ENCODE measurements at regions not wholly inside any gene's neighbourhood (a gene's known extent, or its start where the extent isn't known, plus 50 kb on each side); places are given as distances from the start of the nearest gene placed in this dataset.

DNA sequence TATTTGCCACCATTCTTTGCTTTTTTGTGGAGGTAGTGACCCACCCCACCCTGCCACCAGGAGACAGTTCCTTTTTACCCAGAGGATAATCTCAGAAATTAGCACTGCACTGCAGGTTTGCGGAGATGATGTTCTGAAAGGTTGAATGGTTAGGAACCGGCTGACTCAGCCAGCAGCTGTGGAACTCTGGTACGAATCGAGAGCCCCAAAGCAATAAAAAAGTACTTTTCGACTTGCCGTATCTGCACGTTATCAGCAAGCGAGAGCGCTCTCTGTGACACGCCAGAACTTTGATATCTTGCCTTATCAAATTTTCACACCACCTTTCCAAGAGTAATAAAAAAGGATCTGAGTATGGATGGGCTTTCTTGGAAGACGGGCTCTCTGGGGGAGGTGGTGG is 96.3 kb upstream of the EEF2KMT start:
- Histone ChIP-seq H3K4me3 (replicated peaks in 1 of 3; ENCODE audit: insufficient read depth in 1 of 3, low read depth in 1 of 3, low read length in 3 of 3) (no peak overlapping the region), H4K20me1 (replicated peaks; ENCODE audit: control insufficient read depth, extremely low read depth, insufficient read depth, low read length) (no peaks in the 10 kb centered on the region), H3K4me2 (ENCODE audit: insufficient read depth, low read length) (no peak overlapping the region), H3K27ac (ENCODE audit: insufficient read depth, low read depth, low read length) (no peak overlapping the region), H3K9me1 (replicated peaks; ENCODE audit: control insufficient read depth, extremely low read depth, insufficient read depth, low read length) (no peaks in the 10 kb centered on the region), H3K9ac (replicated peaks; ENCODE audit: extremely low read depth, insufficient read depth, low read length) (no peak overlapping the region), H3K79me2 (ENCODE audit: control insufficient read depth, insufficient read depth, low read length) (no peaks in the 10 kb centered on the region), H2AFZ (ENCODE audit: low read depth, low read length) (no peak overlapping the region), H3K4me1 (ENCODE audit: control insufficient read depth, extremely low read depth, insufficient read depth, low read length) (no peaks in the 10 kb centered on the region), H3K9me3 (replicated peaks; ENCODE audit: control insufficient read depth, insufficient read depth, low read length) (no peaks in the 10 kb centered on the region), H3K27me3 (ENCODE audit: control insufficient read depth in 2 of 2, insufficient read depth in 2 of 2, low read length in 2 of 2) (no peaks in the 10 kb centered on the region), H3K36me3 (ENCODE audit: control insufficient read depth in 2 of 2, extremely low read depth in 1 of 2, insufficient read depth in 2 of 2, low read length in 2 of 2) (no peaks in the 10 kb centered on the region)
- intact Hi-C loops (cut with micrococcal nuclease) = no loop called here
- BruUV-seq (replicated peaks) = no TSS peak
- dilution Hi-C loops (cut with MboI; ENCODE audit: extremely low pct_ligation_motif_present, low sequenced_read_pairs) = no loop called here
- no peak for TF ChIP-seq EZH2 (IDR thresholded peaks at IDR 0.05; ENCODE audit: borderline replicate concordance, low read depth, low read length, severe bottlenecking)
- ChIA-PET POLR2A (no interaction called here), CTCF (no interaction called here)
- no peak for FAIRE-seq
- no peak for DNase-seq (ENCODE audit: low read depth, low spot score)

DNA sequence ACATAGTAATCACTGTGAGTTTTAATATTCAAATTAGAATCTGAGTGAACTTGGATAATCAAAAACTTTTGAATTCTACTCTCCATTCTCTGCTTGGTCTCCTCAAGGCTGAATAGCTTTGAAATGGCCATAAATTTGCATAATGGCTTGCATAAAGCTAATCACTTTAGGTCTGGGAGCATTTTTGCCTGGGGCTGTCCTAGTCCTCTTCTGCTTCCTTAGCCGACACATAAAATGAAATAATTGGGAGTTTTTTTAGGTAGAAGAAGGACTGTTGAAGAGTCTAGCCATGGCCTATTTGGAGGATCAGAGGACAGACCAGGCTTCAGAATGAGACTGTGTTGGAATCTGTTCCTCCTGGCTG is 91.4 kb upstream of the EEF2KMT start:
- H4K20me1 ChIP-seq (replicated peaks; ENCODE audit: control insufficient read depth, extremely low read depth, insufficient read depth, low read length) = no peaks in the 10 kb centered on the region
- no peak overlapping the region for H3K4me3 ChIP-seq (replicated peaks in 1 of 3; ENCODE audit: insufficient read depth in 1 of 3, low read depth in 1 of 3, low read length in 3 of 3)
- no TSS peak for BruUV-seq (replicated peaks)
- TF ChIP-seq JUN (IDR thresholded peaks at IDR 0.05; ENCODE audit: borderline replicate concordance, insufficient read depth, insufficient read length, low read depth) (no peak), EZH2 (IDR thresholded peaks at IDR 0.05; ENCODE audit: borderline replicate concordance, low read depth, low read length, severe bottlenecking) (no peak), GATA2 (IDR thresholded peaks at IDR 0.05; ENCODE audit: insufficient read depth, insufficient read length, low read depth, low read length) (no peak), POLR2AphosphoS5 (IDR thresholded peaks at IDR 0.05; ENCODE audit: insufficient read depth, low read depth, low read length) (no peak), MYC (IDR thresholded peaks at IDR 0.05; ENCODE audit: low read depth, low read length) (no peak), POLR2A (IDR thresholded peaks at IDR 0.05; ENCODE audit: low read depth, low read length) (no peak), FOS (IDR thresholded peaks at IDR 0.05; ENCODE audit: borderline replicate concordance, insufficient read depth, low read length) (no peak)
- TF ChIP-seq, protein P1, sequence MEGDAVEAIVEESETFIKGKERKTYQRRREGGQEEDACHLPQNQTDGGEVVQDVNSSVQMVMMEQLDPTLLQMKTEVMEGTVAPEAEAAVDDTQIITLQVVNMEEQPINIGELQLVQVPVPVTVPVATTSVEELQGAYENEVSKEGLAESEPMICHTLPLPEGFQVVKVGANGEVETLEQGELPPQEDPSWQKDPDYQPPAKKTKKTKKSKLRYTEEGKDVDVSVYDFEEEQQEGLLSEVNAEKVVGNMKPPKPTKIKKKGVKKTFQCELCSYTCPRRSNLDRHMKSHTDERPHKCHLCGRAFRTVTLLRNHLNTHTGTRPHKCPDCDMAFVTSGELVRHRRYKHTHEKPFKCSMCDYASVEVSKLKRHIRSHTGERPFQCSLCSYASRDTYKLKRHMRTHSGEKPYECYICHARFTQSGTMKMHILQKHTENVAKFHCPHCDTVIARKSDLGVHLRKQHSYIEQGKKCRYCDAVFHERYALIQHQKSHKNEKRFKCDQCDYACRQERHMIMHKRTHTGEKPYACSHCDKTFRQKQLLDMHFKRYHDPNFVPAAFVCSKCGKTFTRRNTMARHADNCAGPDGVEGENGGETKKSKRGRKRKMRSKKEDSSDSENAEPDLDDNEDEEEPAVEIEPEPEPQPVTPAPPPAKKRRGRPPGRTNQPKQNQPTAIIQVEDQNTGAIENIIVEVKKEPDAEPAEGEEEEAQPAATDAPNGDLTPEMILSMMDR (IDR thresholded peaks at IDR 0.05; ENCODE audit: extremely low read depth in 1 of 2, insufficient read depth in 1 of 2, low read depth in 1 of 2, low read length in 2 of 2) = no peak
- TF ChIP-seq, protein P2, sequence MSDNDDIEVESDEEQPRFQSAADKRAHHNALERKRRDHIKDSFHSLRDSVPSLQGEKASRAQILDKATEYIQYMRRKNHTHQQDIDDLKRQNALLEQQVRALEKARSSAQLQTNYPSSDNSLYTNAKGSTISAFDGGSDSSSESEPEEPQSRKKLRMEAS (IDR thresholded peaks at IDR 0.05; ENCODE audit: insufficient read depth, insufficient read length) = no peak
- no peaks in the 10 kb centered on the region for H3K27me3 ChIP-seq (ENCODE audit: control insufficient read depth in 2 of 2, insufficient read depth in 2 of 2, low read length in 2 of 2)
- dilution Hi-C loops (cut with MboI; ENCODE audit: extremely low pct_ligation_motif_present, low sequenced_read_pairs) (no loop called here), intact Hi-C loops (cut with micrococcal nuclease) (no loop called here)
- no peaks in the 10 kb centered on the region for H3K79me2 ChIP-seq (ENCODE audit: control insufficient read depth, insufficient read depth, low read length)
- H3K4me1 ChIP-seq (ENCODE audit: control insufficient read depth, extremely low read depth, insufficient read depth, low read length) = no peaks in the 10 kb centered on the region
- H3K36me3 ChIP-seq (ENCODE audit: control insufficient read depth in 2 of 2, extremely low read depth in 1 of 2, insufficient read depth in 2 of 2, low read length in 2 of 2) = no peaks in the 10 kb centered on the region
- no peak overlapping the region for H2AFZ ChIP-seq (ENCODE audit: low read depth, low read length)
- FAIRE-seq (no peak), DNase-seq (ENCODE audit: low read depth, low spot score) (no peak)
- H3K9ac ChIP-seq (replicated peaks; ENCODE audit: extremely low read depth, insufficient read depth, low read length) = no peak overlapping the region
- CTCF ChIA-PET = no interaction called here
- H3K9me3 ChIP-seq (replicated peaks; ENCODE audit: control insufficient read depth, insufficient read depth, low read length) = no peaks in the 10 kb centered on the region
- H3K27ac ChIP-seq (ENCODE audit: insufficient read depth, low read depth, low read length) = no peak overlapping the region
- POLR2A ChIA-PET = no interaction called here
- no peak overlapping the region for H3K4me2 ChIP-seq (ENCODE audit: insufficient read depth, low read length)
- no peaks in the 10 kb centered on the region for H3K9me1 ChIP-seq (replicated peaks; ENCODE audit: control insufficient read depth, extremely low read depth, insufficient read depth, low read length)
